Breast epithelium (tissue), 4 donors: ENCODE measurements at regions not wholly inside any gene's neighbourhood (a gene's known extent, or its start where the extent isn't known, plus 50 kb on each side); places are given as distances from the start of the nearest gene placed in this dataset.

Experiments
- DNase-seq, 2 donors: peaks; one replicate each; pipeline ENCODE4 v3.0.0-alpha.2; 2019; ENCODE audit warnings: low spot score in 2 of 2
- H3K27ac ChIP-seq, 2 donors: fragments of 200-600 bp; sonication (generic) in 1 of 2; one replicate each; pipeline ENCODE4 v1.5.1; 2016 to 2019; ENCODE audit warnings: mild to moderate bottlenecking in 1 of 2
- H3K27me3 ChIP-seq, 2 donors: fragments of 200-600 bp; sonication (generic) in 1 of 2; one replicate each; pipeline versions ENCODE4 v1.5.1 to v1.6.0; 2017 to 2019; ENCODE audit warnings: control low read depth in 1 of 2, mild to moderate bottlenecking in 1 of 2
- H3K36me3 ChIP-seq: fragments of 200-600 bp; one replicate; pipeline ENCODE4 v1.5.1; 2019
- H3K4me1 ChIP-seq, 2 donors: fragments of 200-600 bp; sonication (generic); one replicate each; pipeline ENCODE4 v1.5.1; 2016 to 2019; ENCODE audit warnings: control low read depth in 1 of 2
- H3K4me3 ChIP-seq, 3 donors: fragments of 200-600 bp; sonication (generic); 1 replicate in 2 of 3; 2 replicates in 1 of 3; pipeline ENCODE4 v1.5.1; 2016 to 2019; ENCODE audit warnings: mild to moderate bottlenecking in 3 of 3, moderate library complexity in 2 of 3
- H3K9me3 ChIP-seq, 2 donors: fragments of 200-600 bp; sonication (generic) in 1 of 2; one replicate each; pipeline ENCODE4 v1.5.1; 2016 to 2019; ENCODE audit warnings: control low read depth in 1 of 2
- CTCF ChIP-seq, 3 donors: fragments of 450-650 bp; IDR thresholded peaks; one replicate each; pipeline ENCODE4 v1.5.1; 2016 to 2017; ENCODE audit warnings: antibody characterized with exemption in 3 of 3, mild to moderate bottlenecking in 3 of 3, moderate library complexity in 3 of 3
- POLR2A ChIP-seq: fragments of 450-650 bp; IDR thresholded peaks from one replicate; pipeline ENCODE4 v1.6.1; 2016; ENCODE audit warnings: antibody characterized with exemption, mild to moderate bottlenecking, moderate library complexity
- POLR2AphosphoS5 ChIP-seq, 3 donors: sonication (generic); formaldehyde crosslinking; IDR thresholded peaks; one replicate each; pipeline ENCODE4 v1.6.1; 2017; ENCODE audit warnings: antibody characterized with exemption in 3 of 3
- intact Hi-C: fragments of 100-400 bp; cut with DNase I; formaldehyde crosslinking; loops from one replicate; pipeline ENCODE4 v1.15.1; 2023; ENCODE audit warnings: low total_unique reads

GRCh38 chr6:117188627-117189201 lies 76.6 kb upstream of the VGLL2 start:
- intact Hi-C loops, result no loop called here

GRCh38 chr6:117191009-117191408 lies 74.3 kb upstream of the VGLL2 start:
- H3K9me3 ChIP-seq, result no peaks in the 10 kb centered on the region
- H3K27ac ChIP-seq, result no peak overlapping the region
- no peak overlapping the region for H3K4me3 ChIP-seq
- DNase-seq, result no peak
- TF ChIP-seq POLR2A (no peak), POLR2AphosphoS5 (IDR thresholded peaks at IDR 0.05) (no peak), CTCF (IDR thresholded peaks at IDR 0.05) (no peak)
- intact Hi-C loops, result no loop called here
- H3K27me3 ChIP-seq, result no peaks in the 10 kb centered on the region
- no peaks in the 10 kb centered on the region for H3K4me1 ChIP-seq
- no peaks in the 10 kb centered on the region for H3K36me3 ChIP-seq

More at GRCh38 chr6:117188627-117189201, 76.6 kb upstream of the VGLL2 start:
- TF ChIP-seq POLR2A (no peak), POLR2AphosphoS5 (IDR thresholded peaks at IDR 0.05) (no peak), CTCF (IDR thresholded peaks at IDR 0.05) (no peak)
- Histone ChIP-seq H3K27me3 (no peaks in the 10 kb centered on the region), H3K36me3 (no peaks in the 10 kb centered on the region), H3K9me3 (no peaks in the 10 kb centered on the region), H3K4me3 (no peak overlapping the region), H3K27ac (no peak overlapping the region), H3K4me1 (no peaks in the 10 kb centered on the region)
- DNase-seq, result no peak

GRCh38 chr6:117191448-117191847 lies 73.9 kb upstream of the VGLL2 start:
- TF ChIP-seq CTCF (IDR thresholded peaks at IDR 0.05) (no peak), POLR2A (no peak)
- Histone ChIP-seq H3K4me1 (no peaks in the 10 kb centered on the region), H3K4me3 (no peak overlapping the region), H3K9me3 (no peaks in the 10 kb centered on the region), H3K27me3 (no peaks in the 10 kb centered on the region), H3K36me3 (no peaks in the 10 kb centered on the region), H3K27ac (no peak overlapping the region)
- intact Hi-C loops, result no loop called here
- DNase-seq, result no peak

- Histone ChIP-seq H3K36me3 (no peaks in the 10 kb centered on the region), H3K9me3 (no peaks in the 10 kb centered on the region), H3K4me3 (no peak overlapping the region), H3K27me3 (no peaks in the 10 kb centered on the region), H3K27ac (no peak overlapping the region), H3K4me1 (no peaks in the 10 kb centered on the region)
- no peak for TF ChIP-seq POLR2A
- TF ChIP-seq CTCF (IDR thresholded peaks at IDR 0.05), result no peak
- TF ChIP-seq POLR2AphosphoS5 (IDR thresholded peaks at IDR 0.05), result no peak
- intact Hi-C loops, result no loop called here
- no peak for DNase-seq
These were observed 71.1 kb upstream of the VGLL2 start for GRCh38 chr6:117194271-117194670.

GRCh38 chr6:117194978-117195377 lies 70.4 kb upstream of the VGLL2 start:
- TF ChIP-seq CTCF (IDR thresholded peaks at IDR 0.05) (no peak), POLR2AphosphoS5 (IDR thresholded peaks at IDR 0.05) (no peak), POLR2A (no peak)
- intact Hi-C loops, result no loop called here
- no peaks in the 10 kb centered on the region for H3K9me3 ChIP-seq
- H3K4me3 ChIP-seq, result no peak overlapping the region
- H3K27ac ChIP-seq, result no peak overlapping the region
- DNase-seq, result no peak
- H3K27me3 ChIP-seq, result no peaks in the 10 kb centered on the region
- H3K4me1 ChIP-seq, result no peaks in the 10 kb centered on the region
- H3K36me3 ChIP-seq, result no peaks in the 10 kb centered on the region
